GM19238 (cell line): ENCODE measurements at regions not wholly inside any gene's neighbourhood (a gene's known extent, or its start where the extent isn't known, plus 50 kb on each side); places are given as distances from the start of the nearest gene placed in this dataset.

ENCODE experiments used
- DNase-seq: peaks from one replicate; pipeline ENCODE4 v3.0.0; 2011; ENCODE audit warnings: low spot score; ENCODE audit not compliant: insufficient read length

DNA sequence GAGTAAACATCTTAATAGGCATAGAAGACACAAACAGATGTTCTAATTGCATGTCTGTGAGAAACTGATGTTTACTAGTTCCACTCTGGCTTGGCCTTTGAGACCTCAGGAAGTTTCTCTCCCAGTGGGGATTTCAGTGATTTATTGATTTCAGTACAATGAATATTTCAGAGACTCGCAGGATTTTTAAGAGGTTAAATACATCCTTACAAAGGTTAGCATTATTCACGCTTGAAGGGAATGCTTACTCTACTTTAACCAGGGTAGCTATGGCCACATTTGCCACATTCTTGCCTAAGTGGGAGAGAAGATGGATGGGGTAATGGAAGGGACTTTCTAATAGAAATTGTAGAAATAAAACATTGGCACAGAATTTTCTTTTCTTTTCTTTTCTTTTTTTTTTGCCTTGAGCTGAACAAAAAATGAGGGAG lies 480.1 kb downstream of the SPRY1 start:
- no peak for DNase-seq

DNA sequence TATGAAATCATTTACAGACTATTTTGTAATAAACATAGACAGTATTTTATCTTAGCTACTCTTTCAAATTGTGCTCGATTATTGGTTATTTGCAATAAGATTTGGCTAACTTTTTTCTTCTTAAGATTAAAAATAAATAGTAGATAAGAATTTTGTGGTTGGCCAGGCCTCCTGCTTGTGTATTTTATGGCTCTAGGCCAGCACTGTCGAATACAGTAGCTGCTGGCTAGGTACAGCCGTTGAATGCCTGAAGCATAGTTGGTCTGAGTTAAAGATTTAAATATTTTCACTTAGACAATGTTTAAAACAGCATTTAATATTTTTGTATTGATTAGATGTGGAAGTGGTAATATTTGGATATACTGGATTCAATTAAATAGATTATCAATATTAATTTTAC lies 481.0 kb downstream of the SPRY1 start:
- no peak for DNase-seq

DNA sequence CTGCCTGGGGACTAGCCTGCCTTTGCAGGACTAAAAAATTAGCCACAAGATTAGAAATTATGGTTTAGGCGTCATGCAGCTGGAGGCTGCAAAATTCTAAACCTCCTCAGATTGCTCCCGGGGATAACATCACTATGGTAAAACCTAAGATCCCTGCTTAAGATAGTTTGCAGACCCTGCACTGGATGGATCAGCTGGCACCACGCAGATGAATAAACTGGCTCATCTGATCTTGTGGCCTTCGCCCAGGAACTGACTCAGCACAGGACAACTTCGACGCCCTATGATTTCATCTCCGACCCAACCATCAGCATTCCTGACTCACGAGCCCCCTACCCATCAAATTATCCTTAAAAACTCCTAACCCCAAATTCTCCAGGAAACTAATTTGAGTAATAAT lies 482.4 kb downstream of the SPRY1 start:
- DNase-seq: no peak

DNA sequence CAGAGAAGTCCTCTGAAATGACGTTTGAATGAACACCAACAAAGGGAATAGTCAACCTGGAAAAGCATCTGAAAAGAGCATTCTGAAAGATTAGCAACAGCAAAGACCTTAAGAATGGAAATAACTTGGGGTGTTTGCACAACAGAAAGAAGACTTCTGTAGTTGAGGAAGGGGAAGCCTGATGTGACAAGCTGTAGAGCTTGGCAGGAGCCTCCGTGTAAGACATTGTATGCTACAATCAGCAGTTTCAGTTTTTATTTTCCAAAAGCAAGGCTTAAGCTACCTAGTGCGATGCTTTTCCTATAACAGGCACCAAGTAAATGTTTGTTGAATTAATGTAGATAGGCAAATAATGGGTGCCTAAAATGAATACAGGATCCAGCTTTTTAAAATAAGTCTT lies 484.0 kb downstream of the SPRY1 start:
- no peak for DNase-seq

DNA sequence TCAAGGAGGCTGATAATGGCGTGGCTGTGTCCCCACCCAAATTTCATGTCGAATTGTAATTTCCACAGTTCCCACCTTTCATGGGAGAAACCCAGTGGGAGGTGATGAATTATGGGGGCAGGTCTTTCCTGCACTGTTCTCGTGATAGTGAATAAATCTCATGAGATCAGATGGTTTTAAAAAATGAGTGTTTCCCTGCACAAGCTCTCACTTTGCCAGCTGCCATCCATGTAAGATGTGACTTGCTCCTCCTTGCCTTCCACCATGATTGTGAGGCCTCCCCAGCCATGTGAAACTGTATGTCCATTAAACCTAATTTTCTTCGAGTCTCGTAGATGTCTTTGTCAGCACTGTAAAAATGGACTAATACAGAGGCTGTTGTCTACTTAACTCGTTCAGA lies 488.3 kb downstream of the SPRY1 start:
- no peak for DNase-seq

DNA sequence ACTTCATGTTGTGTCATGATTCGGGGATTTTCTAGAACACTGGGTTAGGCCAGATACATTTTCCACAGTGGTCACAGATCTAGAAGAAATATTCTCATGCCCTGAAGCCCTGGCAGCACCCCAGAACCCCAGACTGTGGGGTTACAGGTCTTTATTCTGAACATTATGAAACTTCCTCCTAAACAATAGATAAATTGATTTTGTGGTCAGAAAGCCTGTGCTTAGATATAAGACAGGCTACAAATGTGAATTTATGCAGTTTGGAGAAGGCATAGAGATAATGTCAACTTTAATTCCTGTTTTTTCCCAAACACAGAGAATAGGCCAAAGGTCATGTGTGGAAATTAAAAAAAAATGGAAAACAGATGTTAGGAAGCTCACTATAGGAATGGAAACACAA lies 492.9 kb downstream of the SPRY1 start:
- DNase-seq: no peak

DNA sequence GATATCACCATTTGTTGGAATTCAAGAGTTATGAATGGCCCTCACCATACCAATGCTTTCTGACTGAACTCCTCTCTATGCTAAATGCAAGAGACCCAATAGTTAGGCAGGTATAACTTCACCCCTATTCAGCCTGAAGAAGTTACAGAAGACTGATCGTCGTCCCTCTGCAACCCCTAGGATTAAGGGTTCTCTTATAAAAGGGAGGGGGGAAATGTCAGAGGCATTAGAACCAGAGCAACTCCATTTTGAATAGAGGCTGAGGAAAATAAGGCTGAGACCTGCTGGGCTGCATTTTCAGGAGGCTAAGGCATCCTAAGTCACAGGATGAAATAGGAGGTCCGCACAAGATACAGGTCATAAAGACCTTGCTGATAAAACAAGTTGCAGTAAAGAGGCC lies 494.3 kb downstream of the SPRY1 start:
- DNase-seq: no peak

DNA sequence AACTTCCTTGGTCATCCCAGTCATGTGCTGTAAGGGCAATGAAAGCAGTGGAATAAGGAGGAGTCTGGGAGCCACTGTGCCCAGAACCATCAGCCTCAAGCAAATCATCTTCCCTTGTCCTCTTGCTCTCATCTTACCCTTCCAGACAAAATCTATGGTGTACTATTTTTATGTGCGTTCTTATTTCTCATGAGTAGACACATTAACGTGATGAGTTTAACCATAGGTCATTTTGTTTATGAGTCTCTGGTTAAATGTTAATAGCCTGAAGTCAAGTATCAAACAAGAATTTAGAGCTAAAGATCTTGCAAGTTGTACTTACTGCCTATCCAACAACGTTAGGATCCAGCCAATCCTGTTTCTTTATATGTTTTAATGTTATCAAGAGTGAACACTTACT lies 495.3 kb downstream of the SPRY1 start:
- DNase-seq: no peak

DNA sequence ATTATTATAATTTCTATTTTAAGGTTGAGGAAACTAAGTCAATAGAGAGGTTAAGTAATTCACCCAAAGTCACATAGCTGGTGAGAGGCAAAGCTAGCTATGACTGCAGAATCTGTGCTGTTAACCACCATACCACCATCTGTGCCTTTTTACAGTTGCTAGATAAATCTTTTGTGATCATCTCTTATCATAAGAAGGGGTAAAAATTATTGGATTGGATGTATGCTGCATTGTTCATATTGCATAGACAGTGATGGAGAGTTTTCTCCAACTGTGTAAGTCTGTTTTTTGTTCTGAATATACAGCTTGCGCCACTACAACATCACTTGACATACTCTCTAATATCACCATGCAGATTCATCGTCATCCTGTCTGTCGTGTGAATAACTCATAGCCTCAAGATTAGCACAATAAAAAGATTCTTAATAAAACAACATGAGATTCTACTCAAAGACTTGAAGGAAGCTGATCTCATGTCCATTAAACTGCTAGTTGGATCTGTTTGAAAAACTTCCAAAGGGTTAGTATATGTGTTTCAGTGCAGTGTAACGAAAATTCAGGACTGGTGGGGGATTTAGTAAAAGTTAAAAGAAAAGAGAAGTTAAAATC lies 495.9 kb downstream of the SPRY1 start:
- DNase-seq: no peak

DNA sequence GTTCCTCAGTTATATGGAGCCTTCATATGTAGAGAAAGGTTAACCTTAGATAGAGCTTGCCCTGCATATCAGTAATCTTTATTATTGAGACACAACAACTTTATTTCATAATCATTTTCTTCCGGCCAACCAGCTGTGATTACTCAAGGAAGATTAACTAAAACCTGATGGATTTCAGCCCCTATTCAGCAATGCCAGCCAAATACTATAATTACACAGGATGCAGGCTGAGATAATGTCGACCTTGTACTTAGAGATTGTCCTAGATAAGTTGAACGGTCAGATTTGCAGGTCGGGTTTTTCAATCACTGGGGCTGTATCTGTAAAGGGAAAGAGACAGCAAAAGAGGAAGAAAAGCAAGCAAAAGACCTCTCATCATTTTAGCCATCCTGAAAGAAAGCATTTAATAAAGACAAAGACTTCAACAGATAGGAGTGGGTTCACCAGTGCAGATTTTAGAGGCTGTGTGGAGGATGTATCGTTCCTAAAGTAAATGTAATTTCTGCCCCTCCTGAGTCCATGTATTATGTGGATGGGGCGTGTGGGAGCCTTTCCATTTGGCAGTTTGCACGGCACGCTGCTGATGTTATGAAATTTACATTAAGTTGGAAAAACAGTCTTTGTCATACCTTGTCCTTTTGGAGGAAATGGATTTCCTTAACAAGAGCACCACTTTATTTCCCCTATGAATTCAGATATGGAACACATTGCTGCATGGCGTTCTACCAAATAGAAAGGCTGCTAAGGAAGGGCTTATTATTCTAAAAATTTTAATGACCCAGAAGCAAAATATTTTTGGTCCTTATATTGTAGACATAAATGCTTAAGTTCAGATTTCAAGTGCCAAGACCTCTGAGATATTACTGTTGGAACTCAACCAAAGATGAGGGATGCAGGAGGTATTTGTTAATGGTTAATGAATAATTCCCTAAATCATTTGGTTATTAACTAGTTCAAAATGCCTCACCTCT lies 496.7 kb downstream of the SPRY1 start:
- no peak for DNase-seq

DNA sequence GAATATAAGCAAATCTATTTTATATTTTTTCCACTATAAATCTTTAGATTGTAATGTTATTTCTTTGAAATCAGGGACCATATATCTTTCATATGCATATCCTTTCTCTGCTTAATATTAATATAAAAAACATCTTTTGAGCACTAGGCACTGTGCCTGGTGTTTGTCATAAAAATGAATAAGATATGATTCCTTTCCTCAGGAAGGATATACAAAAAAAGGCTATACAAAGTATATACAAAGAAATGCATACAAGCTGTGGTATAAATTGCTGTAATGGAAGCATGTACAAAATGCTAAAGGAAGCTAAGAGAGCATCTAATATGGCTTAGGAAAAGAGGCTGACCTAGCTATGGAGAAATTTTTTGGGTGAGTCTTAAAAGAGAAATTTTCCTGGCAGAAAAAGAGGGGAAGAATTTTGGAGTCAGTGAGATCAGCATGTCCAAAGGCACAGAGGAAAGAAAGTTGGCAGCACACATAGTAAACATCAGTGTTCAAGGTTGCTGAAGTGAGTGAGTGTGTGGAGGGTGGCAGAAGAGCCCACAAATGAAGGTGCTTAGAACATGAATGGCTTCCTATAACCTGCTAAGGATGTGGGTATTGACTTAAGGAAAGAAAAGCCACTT lies 500.0 kb downstream of the SPRY1 start:
- DNase-seq: no peak

DNA sequence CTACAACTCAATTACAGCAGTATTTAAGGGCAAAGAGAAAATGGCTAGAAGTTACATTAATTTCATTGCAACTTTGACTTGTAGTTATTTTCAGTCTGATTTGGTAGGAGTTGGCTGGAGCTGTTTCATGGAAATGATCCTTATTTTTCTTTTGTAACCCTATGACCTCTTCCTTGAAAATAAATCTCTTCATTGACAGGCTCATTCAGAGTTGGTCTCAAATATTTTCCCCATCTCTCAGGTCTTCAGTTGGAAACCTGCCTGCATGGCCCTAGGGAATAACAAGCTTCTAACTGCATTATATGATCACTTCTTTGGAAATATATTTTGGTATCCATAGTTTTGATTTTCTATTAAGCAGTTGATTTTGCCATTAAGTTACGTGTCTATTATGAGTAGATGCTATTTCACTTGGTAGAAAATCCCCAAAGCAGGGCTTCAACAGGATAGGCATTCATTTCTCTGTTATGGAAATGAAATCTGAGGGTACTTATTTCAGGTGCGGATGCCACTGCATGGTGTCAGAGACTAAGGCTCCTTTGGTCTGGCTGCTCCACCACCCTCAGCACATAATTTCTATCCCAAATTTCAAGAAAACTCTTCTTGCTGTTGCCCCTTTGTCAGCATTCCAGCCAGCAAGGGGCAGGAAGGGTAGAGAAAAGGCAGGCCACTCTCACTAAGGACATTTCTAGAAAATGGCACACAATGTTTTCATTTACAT lies 502.5 kb downstream of the SPRY1 start:
- DNase-seq: no peak

DNA sequence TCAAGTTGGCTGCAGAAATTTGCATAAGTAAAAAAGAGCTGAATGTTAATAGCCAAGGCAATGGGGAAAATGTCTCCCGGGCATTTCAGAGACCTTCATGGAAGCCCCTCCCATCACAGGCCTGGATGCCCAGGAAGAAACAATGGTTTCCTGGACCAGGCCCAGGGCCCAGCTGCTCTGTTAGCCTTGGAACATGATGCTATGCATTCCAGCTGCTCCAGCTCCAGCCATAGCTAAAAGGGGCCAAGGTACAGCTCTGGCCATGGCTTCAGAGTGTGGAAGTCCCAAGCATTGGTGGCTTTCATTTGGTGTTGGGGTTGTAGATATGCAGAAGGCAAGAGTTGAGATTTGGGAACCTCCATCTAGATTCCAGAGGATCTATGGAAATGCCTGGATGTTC lies 508.3 kb downstream of the SPRY1 start:
- no peak for DNase-seq

DNA sequence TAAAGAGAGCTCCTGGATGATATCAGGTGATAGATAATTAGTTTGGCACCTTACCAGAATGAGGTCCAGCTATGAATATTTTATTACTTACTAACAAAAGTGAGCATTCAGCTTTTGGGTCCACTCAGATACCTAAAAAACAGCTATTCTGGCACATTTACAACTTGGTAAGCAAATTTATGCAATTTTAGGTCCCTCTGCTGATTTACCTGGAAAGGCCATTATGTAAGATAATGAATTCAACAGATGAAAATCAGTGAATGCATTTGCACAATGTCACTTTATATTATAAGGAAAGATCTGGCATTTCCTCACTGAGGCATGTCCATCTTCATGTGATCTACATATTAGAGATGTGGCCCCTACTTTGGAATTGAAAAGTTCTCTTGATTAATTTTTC lies 517.0 kb downstream of the SPRY1 start:
- DNase-seq: no peak

DNA sequence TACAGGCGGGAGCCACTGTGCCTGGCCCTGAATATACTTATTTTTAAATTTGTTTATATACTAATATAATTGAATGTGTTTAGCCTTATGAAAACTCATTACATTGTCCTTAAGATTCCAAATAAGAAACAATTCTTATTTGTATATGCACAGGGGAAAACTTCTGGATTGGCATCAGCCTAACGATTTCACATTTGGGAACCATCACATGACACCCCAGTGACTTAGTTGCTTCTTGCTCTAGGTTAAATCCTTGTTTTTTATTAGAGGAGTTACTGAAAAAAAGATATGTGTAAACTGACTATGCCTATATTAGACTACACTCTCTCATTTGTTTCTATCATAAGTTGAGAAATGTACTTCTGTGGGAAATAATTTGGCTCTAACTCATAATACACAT lies 520.2 kb downstream of the SPRY1 start:
- no peak for DNase-seq

DNA sequence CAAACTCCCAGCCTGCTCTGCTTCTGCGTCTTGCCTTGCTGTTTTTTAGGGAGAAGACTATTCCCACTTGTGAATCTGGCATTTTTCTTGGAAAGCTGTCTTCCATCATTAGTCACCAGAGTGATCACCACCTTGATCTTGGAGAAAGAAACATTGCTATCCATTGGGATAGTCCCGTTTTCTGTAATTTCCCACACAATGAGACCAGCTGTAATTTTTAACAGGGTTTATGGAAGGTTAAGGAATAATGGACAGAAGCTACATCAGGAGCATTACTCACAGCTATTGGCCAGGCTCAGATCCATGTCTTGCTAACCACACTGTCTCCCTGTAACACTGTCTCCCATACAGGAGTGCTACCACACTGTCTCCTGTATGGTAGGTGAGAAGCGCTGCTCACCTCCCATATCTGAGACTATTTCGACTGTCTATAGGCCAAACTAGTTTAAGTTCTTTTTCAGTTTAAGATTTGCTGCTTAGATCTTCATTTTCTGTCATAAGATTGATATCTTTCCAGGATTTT lies 523.0 kb downstream of the SPRY1 start:
- no peak for DNase-seq

DNA sequence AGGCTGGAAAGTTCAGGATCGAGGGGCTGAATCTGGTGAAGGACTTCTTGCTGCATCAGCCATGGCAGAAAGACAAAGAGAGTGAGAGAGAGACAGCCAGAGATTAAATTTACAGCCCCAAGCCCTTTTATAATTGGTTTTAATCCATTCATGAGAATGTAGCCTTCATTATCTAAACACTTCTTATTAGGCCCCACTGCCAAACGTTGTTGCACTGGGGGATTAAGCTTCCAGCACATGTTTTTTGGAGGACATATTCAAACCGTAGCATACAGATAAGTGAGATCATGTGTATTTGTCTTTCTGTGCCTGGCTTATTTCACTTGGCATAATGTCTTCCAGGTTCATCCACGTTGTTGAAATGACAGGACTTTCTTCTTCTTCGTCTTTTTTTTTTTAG lies 524.7 kb downstream of the SPRY1 start:
- DNase-seq: no peak

DNA sequence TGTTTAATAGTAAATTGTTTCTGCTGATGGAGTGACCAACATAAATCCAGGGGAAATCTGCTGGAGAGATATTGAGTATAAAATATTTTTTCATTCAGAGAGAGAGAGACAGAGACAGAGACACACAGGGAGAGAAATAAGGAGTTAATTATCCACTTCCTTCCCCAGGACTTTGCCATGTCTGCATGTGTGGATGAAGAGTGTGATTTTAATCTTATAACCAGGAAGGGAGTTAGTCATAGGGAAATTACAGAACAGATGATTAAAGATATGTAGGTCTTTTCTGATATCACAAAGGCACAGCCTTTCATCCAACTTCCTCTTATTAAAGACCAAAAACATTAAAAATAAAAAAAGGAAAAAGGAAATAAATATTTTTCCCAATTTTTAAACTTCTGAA lies 526.3 kb downstream of the SPRY1 start:
- DNase-seq: no peak

DNA sequence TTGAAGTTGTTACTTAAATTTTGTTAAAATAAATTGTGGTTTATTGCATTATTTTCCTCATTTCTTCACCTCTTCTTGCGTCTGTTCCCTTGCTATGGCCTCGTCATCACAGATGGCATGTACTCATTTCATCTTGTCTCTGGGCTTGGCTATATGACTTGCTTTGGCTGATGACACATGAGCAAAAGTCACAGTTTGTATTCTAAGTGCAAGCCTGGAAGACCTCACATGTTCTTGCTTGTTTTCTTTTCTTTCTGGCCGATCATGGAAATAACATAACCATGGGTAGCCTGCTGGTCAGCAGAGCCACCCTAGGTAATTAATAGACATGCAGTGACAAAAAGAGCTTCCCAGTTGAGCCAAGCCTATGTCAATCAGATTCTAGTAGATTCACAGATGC lies 527.9 kb downstream of the SPRY1 start:
- no peak for DNase-seq

DNA sequence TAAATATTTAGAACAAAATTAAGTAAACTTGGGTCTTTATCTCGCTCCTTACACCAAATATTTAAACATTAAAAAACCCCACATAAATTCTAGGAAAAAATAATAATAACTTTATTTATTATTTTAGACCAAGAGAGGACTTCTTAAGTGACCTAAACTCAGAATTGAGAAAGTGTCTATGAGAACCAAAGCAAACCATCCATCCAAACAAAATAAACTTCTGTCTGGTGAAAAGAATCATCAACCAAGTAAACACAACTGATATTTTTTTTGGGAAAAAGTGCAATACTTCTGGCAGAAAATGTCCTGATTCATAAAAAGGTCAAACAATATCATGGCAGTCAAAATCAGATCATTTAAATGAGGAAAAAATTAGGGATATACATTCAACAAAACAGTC lies 533.0 kb downstream of the SPRY1 start:
- DNase-seq: no peak

DNA sequence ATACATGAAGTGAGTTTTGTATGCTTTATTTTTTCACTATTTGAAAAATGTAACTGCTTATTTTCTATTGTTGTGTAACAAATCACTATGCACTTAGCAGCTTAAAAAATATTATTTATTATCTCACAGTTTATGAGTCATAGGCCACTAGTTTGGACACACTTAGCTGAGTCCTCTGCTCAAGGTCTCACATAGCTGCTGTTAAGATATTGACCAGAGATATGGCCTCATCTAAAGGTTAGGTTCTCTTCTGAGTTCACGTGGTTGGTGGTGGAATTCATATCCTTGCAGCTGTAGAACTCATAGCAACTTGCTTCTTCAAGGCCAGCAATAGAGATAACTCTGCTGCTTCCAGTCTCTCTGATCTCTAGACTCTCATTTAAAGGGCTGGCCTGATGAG lies 534.4 kb downstream of the SPRY1 start:
- DNase-seq: no peak

DNA sequence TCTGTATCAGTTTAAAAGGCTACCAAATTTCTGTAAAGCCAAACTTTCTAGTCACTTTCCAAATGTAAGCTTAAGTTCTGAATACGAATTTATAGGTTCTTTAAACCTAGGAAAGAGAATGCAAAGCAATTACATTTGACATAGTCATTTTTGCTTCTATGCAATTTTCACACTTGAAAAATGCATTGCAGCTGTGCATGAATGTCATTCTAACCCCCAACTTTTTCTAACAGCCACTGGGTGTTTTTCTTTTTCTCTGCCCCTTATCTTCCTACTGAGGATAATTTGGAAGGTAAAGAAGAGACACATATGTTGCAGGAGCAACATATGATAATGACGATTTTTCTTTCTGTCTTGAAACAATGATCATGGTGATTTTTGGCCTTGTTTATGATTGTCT lies 537.5 kb downstream of the SPRY1 start:
- DNase-seq: no peak
